ENCODE measurements at regions not wholly inside any gene's neighbourhood (a gene's known extent, or its start where the extent isn't known, plus 50 kb on each side); places are given as distances from the start of the nearest gene placed in this dataset.

- Histone ChIP-seq H3K4me3 (no peak overlapping the region), H3K4me1 (ENCODE audit: low read depth) (no peaks in the 10 kb centered on the region), H3K27me3 (no peaks in the 10 kb centered on the region), H3K36me3 (no peaks in the 10 kb centered on the region), H3K9me3 (ENCODE audit: low read depth) (no peaks in the 10 kb centered on the region), H3K27ac (no peak overlapping the region)
- DNase-seq (ENCODE audit: low read depth in 1 of 2, low spot score in 1 of 2) = no peak
- no peak for TF ChIP-seq CTCF (IDR thresholded peaks at IDR 0.05; ENCODE audit: low read depth, low read length)
Observed at GRCh38 chr22:48362721-48363404, 1464.8 kb downstream of the BRD1 start.

GRCh38 chr22:48361099-48361639 lies 1466.5 kb downstream of the BRD1 start:
- no peak for TF ChIP-seq CTCF (IDR thresholded peaks at IDR 0.05; ENCODE audit: low read depth, low read length)
- Histone ChIP-seq H3K27ac (no peak overlapping the region), H3K4me3 (no peak overlapping the region), H3K27me3 (no peaks in the 10 kb centered on the region), H3K9me3 (ENCODE audit: low read depth) (no peaks in the 10 kb centered on the region), H3K4me1 (ENCODE audit: low read depth) (no peaks in the 10 kb centered on the region), H3K36me3 (no peaks in the 10 kb centered on the region)
- no peak for DNase-seq (ENCODE audit: low read depth in 1 of 2, low spot score in 1 of 2)

GRCh38 chr22:48359613-48359965 lies 1468.1 kb downstream of the BRD1 start:
- no peak for TF ChIP-seq CTCF (IDR thresholded peaks at IDR 0.05; ENCODE audit: low read depth, low read length)
- H3K4me3 ChIP-seq = no peak overlapping the region
- no peaks in the 10 kb centered on the region for H3K9me3 ChIP-seq (ENCODE audit: low read depth)
- H3K27me3 ChIP-seq = no peaks in the 10 kb centered on the region
- no peak overlapping the region for H3K27ac ChIP-seq
- DNase-seq (ENCODE audit: low read depth in 1 of 2, low spot score in 1 of 2) = no peak
- H3K4me1 ChIP-seq (ENCODE audit: low read depth) = no peaks in the 10 kb centered on the region
- no peaks in the 10 kb centered on the region for H3K36me3 ChIP-seq

- no peak for TF ChIP-seq CTCF (IDR thresholded peaks at IDR 0.05; ENCODE audit: low read depth, low read length)
- no peak overlapping the region for H3K4me3 ChIP-seq
- no peak for DNase-seq (ENCODE audit: low read depth in 1 of 2, low spot score in 1 of 2)
- no peaks in the 10 kb centered on the region for H3K36me3 ChIP-seq
- no peaks in the 10 kb centered on the region for H3K4me1 ChIP-seq (ENCODE audit: low read depth)
- no peaks in the 10 kb centered on the region for H3K9me3 ChIP-seq (ENCODE audit: low read depth)
- H3K27me3 ChIP-seq = no peaks in the 10 kb centered on the region
- no peak overlapping the region for H3K27ac ChIP-seq
Observed at GRCh38 chr22:48358886-48359612, 1468.6 kb downstream of the BRD1 start.

- H3K36me3 ChIP-seq = no peaks in the 10 kb centered on the region
- no peak overlapping the region for H3K4me3 ChIP-seq
- TF ChIP-seq CTCF (IDR thresholded peaks at IDR 0.05; ENCODE audit: low read depth, low read length) = no peak
Observed at GRCh38 chr22:48357961-48358360, 1469.7 kb downstream of the BRD1 start.

More at GRCh38 chr22:48357961-48358360, 1469.7 kb downstream of the BRD1 start:
- no peak overlapping the region for H3K27ac ChIP-seq
- H3K4me1 ChIP-seq (ENCODE audit: low read depth) = no peaks in the 10 kb centered on the region
- no peak for DNase-seq (ENCODE audit: low read depth in 1 of 2, low spot score in 1 of 2)
- H3K9me3 ChIP-seq (ENCODE audit: low read depth) = no peaks in the 10 kb centered on the region
- H3K27me3 ChIP-seq = no peaks in the 10 kb centered on the region
